Activated T-cell treated with anti-CD3 and anti-CD28 coated beads for 24 hours (primary cell): ENCODE measurements at regions not wholly inside any gene's neighbourhood (a gene's known extent, or its start where the extent isn't known, plus 50 kb on each side); places are given as distances from the start of the nearest gene placed in this dataset.

Experiments
- DNase-seq: peaks from one replicate; pipeline ENCODE4 v3.0.0-alpha.2; 2020; ENCODE audit warnings: low read depth

GRCh38 chr20:12659942-12660341, 348.8 kb upstream of the SPTLC3 start:
- no peak for DNase-seq

DNA sequence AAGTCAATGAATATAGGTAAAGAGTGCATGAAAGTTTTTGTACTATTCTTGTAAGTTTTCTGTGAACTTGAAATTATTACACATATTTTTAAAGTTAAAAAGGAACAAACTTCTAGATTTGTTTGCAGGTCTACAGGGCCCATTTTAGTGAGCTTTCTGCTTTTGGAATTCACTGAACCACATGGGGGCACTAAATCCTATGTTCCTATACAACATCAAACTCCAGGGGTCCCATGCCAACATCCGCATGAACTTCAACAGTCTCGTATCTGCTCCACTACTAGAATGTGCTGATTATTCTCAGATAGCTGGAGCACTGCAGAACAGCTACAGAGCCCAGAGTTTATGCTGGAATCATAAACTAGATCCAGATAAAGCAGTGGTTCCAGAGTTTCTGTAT, 347.9 kb upstream of the SPTLC3 start:
- DNase-seq: no peak

DNA sequence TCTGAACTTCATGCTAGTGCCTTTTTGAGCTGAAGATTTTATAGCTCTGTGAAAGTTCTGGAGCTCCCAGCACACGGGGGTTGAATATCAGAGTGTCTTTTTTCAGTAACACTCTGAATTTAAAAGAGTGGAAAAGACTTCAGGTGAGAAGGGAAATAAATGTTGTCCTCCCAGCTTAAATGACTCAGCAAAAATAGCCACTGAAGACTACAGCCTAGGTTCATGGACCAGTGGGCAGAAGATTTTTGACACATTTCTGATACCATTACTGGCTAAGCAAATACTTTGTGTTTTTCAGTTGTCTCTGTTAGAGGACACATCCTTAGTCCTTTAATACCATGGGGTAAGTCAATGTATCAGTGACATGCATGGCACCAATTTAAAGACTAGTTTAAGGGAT, 338.5 kb upstream of the SPTLC3 start:
- no peak for DNase-seq

- no peak for DNase-seq
These were observed 335.4 kb upstream of the SPTLC3 start for GRCh38 chr20:12673352-12673751.

DNA sequence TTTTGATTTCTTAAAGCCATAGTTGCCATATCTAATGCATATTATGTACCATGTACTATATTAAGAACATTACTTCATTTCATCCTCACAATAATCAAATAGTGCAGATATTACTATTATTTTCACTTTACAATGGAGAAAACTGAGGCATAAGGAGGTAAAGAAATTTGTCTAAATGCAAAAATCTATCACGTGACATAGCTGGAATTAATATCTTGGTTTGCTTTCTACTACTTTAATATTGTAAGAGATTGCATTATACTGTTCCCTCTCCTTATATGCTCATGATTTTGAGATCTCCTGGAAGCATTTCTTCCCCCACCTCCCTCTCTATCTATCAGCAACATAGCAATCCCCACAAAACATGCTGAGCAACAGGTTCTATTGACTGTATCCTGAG, 330.8 kb upstream of the SPTLC3 start:
- DNase-seq: no peak

- DNase-seq: no peak
These were observed 329.3 kb upstream of the SPTLC3 start for GRCh38 chr20:12679447-12679846.

- no peak for DNase-seq
These were observed 326.2 kb upstream of the SPTLC3 start for GRCh38 chr20:12682613-12683012.

- DNase-seq: no peak
These were observed 321.3 kb upstream of the SPTLC3 start for GRCh38 chr20:12687476-12687875.

DNA sequence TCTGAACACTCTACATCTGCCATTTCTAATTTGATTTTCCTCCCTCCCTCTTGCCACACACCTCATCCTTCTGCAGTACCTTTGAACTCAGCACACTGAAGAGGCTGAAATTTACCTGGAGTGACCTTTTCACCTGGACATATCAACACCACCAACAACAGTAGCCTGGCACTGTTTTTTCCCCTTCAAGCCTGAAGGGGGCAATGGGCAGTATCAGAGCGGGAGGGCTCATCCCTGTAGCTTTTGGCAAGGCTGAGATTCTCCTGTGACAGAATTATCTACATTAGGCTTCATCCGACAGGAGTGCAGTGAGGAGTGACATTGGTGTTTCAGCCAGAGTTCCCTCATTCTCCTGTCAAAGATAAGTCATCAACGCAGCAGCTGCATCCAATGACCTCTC, 312.8 kb upstream of the SPTLC3 start:
- DNase-seq: no peak

DNA sequence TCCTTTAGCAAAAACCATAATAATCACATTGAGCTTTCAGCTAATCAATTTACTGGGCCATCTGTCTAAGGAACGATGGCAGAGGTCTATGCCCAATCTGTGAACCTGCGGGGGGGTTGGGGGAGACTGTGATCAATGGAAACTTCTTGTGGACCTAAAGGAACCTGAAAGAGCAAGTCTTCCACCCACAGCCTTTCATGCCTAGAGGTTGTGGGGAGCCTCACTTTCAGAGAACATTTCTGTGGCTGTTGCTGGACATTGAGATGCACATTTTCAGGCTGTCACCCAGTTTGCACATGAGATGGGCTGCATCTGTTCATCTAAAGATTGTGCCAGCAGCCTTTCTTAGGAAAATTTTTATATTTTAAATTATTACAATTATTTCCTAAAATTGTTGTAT, 310.0 kb upstream of the SPTLC3 start:
- DNase-seq: no peak

- no peak for DNase-seq
These were observed 309.2 kb upstream of the SPTLC3 start for GRCh38 chr20:12699374-12700228.

- no peak for DNase-seq
These were observed 308.1 kb upstream of the SPTLC3 start for GRCh38 chr20:12700701-12701100.

DNA sequence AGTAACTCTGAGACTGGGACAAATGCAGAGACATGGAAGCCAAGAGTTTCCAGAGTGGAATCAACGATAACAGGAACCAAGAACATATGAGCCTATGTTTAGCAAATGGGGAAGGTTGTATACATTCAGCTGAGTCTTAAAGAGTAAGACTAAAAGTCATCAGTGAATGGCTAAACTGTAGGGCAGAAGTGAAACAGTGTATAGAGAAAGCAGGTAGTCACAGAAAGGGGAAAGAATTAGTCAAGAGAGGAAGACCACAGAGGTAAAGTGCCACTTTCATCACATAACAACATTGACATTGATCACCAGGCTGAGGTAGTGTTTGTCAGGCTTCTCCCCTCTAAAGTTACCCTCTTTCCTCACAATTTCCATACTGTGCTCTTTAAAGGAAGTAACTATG, 306.5 kb upstream of the SPTLC3 start:
- no peak for DNase-seq

- DNase-seq: no peak
These were observed 293.4 kb upstream of the SPTLC3 start for GRCh38 chr20:12715371-12715770.

- DNase-seq: no peak
These were observed 292.6 kb upstream of the SPTLC3 start for GRCh38 chr20:12715991-12716680.

DNA sequence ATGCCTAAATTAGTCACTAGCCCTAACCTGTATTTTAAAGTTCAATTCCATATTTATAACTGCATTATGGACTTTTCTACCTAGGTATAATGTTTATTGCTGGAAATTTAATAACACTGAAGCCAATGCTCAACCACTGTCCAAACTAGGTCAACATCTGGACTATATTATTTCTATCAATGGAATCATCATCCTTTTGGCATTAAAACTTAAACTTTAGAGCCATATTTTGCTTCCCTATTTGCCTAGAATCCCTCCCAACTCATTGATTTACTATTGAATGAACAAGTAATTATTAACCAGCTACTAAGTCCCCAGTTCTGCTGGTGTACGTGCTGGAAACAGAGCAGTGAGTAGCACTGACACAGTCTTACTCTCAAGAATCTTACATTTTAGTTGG, 291.7 kb upstream of the SPTLC3 start:
- DNase-seq: no peak

GRCh38 chr20:12718619-12719018, 290.2 kb upstream of the SPTLC3 start:
- DNase-seq: no peak

- no peak for DNase-seq
These were observed 287.1 kb upstream of the SPTLC3 start for GRCh38 chr20:12721636-12722035.

GRCh38 chr20:12722091-12722490, 286.7 kb upstream of the SPTLC3 start:
- DNase-seq: no peak

- DNase-seq: no peak
These were observed 285.0 kb upstream of the SPTLC3 start for GRCh38 chr20:12723811-12724210.

GRCh38 chr20:12728782-12729181, 280.0 kb upstream of the SPTLC3 start:
- DNase-seq: no peak

GRCh38 chr20:12729326-12729725, 279.4 kb upstream of the SPTLC3 start:
- no peak for DNase-seq

DNA sequence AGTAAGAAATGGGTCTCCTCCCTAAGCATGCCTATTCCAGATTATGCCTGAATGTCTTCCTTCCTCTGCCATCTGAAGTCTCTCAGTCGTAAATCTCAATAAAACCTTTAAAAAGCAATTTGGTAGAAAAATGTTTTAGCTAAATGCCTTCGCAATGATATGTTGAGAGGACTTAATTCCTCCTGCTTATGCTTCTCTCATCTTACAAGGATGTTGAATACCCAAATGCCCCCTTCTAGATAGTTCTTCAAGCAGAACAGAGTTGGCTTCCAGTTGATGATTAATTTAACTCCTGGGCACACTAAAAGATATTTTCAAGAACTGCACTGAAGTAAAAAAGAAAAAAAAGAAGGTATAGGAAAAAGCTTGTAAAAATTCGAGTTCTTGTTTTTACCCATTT, 275.0 kb upstream of the SPTLC3 start:
- DNase-seq: no peak

DNA sequence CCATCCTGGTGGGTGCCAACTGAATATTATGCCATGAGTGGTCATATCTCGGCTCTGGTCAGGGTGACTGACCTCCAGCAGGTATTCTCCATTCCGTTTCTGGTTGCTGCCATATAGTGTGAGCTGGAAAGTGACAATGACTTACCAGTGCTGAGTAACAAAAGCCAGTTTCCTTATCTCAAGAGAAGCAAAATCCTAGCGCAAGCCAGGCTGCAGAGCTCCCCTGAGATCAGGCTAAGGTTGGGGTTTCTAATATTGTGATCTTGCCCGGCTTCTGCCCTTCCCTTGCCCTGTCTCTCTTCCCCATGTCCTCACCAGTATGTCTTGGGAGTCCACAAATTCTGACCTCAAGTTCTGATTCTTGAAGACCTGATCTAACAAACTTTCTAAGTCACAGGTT, 271.3 kb upstream of the SPTLC3 start:
- no peak for DNase-seq
